K562 (cell line): ENCODE measurements at regions not wholly inside any gene's neighbourhood (a gene's known extent, or its start where the extent isn't known, plus 50 kb on each side); places are given as distances from the start of the nearest gene placed in this dataset.

Experiments
- ATAC-seq: fragments of 200-7000 bp; cut with Tn5 transposase; 3 replicates; pipeline ENCODE4 v1.9.1; 2020; ENCODE audit warnings: moderate library complexity
- BruUV-seq: library from RNA; stranded (reverse); fragments of 400-500 nt; replicated peaks from 2 replicates; lab custom pipeline; 2021; lab: Mats Ljungman, UMichigan
- CTCF ChIA-PET: fragments of 300-600 bp; formaldehyde crosslinking; extraction: SDS; loops from one replicate; lab custom pipeline; 2021; ENCODE audit warnings: low intra/inter-chr PET ratio; lab: Yijun Ruan, JAX
- POLR2A ChIA-PET: fragments of 300-600, 350-650 bp; sonication (Branson Sonifier 250); formaldehyde crosslinking; extraction: SDS; loops from one replicate; lab custom pipeline; 2021; ENCODE audit warnings: antibody characterized with exemption, inconsistent platforms; lab: Yijun Ruan, JAX
- DNase-seq, 4 experiments: peaks; one replicate each; pipeline versions ENCODE4 v3.0.0 to v3.0.0-alpha.2; 2011 to 2018; ENCODE audit warnings: low spot score in 3 of 4, mixed read lengths in 3 of 4; ENCODE audit errors: extremely low read depth in 1 of 4
- FAIRE-seq: peaks from 2 replicates; lab custom pipeline; 2011; peaks lifted over from hg19 to GRCh38; lab: Jason Lieb, UNC
- H2AFZ ChIP-seq: 2 replicates; pipeline ENCODE4 v1.6.0; 2011; ENCODE audit warnings: low read depth, low read length, control low read depth, inconsistent platforms
- H3K27ac ChIP-seq: fragments of 200-600 bp; 3 replicates; pipeline ENCODE4 v1.8.0; 2011; ENCODE audit warnings: low read depth, mild to moderate bottlenecking, control low read depth, inconsistent platforms, low read length, moderate library complexity, mixed read lengths; ENCODE audit errors: extremely low read depth
- H3K27me3 ChIP-seq, 2 experiments: fragments of 300-600 bp in 1 of 2; 2 replicates in 1 of 2; 3 replicates in 1 of 2; pipeline versions ENCODE4 v1.6.0 to v1.8.0; 2011; ENCODE audit warnings: inconsistent platforms in 2 of 2, low read length in 2 of 2, mild to moderate bottlenecking in 1 of 2, mixed read lengths in 1 of 2, moderate library complexity in 1 of 2; ENCODE audit not compliant: control insufficient read depth in 2 of 2, insufficient read depth in 2 of 2
- H3K36me3 ChIP-seq: fragments of 300-600 bp; 3 replicates; pipeline ENCODE4 v1.8.0; 2011; ENCODE audit warnings: mild to moderate bottlenecking, low read length, inconsistent platforms; ENCODE audit not compliant: control insufficient read depth, insufficient read depth
- H3K4me1 ChIP-seq, 2 experiments: fragments of 200-600 bp in 1 of 2; replicated peaks in 1 of 2; 2 replicates in 1 of 2; 3 replicates in 1 of 2; pipeline versions ENCODE4 v1.5.1 to v1.8.0; 2011; ENCODE audit warnings: inconsistent platforms in 2 of 2, low read length in 2 of 2, mild to moderate bottlenecking in 1 of 2, mixed read lengths in 1 of 2, moderate library complexity in 1 of 2; ENCODE audit not compliant: control insufficient read depth in 2 of 2, insufficient read depth in 2 of 2
- H3K4me2 ChIP-seq: 2 replicates; pipeline ENCODE4 v1.6.1; 2011; ENCODE audit warnings: low read length, control low read depth, inconsistent platforms, mixed read lengths; ENCODE audit not compliant: insufficient read depth
- H3K4me3 ChIP-seq: fragments of 200-600 bp; sonication (generic), shearing (Covaris generic); 2 replicates; pipeline ENCODE4 v1.5.1; 2016; ENCODE audit warnings: control low read depth, inconsistent platforms
- H3K79me2 ChIP-seq: fragments of 200-600 bp; 3 replicates; pipeline ENCODE4 v1.8.0; 2011; ENCODE audit warnings: low read length, inconsistent platforms; ENCODE audit not compliant: control insufficient read depth, insufficient read depth
- H3K9ac ChIP-seq, 2 experiments: 2 replicates each; pipeline versions ENCODE4 v1.6.0 to v1.6.1; 2011; ENCODE audit warnings: low read depth in 2 of 2, low read length in 2 of 2, control low read depth in 1 of 2, inconsistent platforms in 1 of 2, mild to moderate bottlenecking in 1 of 2, mixed read lengths in 1 of 2; ENCODE audit not compliant: insufficient read depth in 1 of 2
- H3K9me1 ChIP-seq: one replicate; pipeline ENCODE4 v1.6.0; 2011; ENCODE audit warnings: inconsistent platforms, mild to moderate bottlenecking, low read length, moderate library complexity; ENCODE audit not compliant: control insufficient read depth, insufficient read depth
- H3K9me3 ChIP-seq: replicated peaks from 2 replicates; pipeline ENCODE4 v1.5.1; 2011; ENCODE audit warnings: low read depth, low read length, inconsistent platforms; ENCODE audit not compliant: control insufficient read depth, insufficient read depth
- H4K20me1 ChIP-seq: replicated peaks from 2 replicates; pipeline ENCODE4 v1.6.1; 2011; ENCODE audit warnings: low read length, inconsistent platforms, mixed read lengths; ENCODE audit not compliant: control insufficient read depth, insufficient read depth
- CEBPG ChIP-seq, 3 experiments: fragments of 200-800 bp in 1 of 3; sonication (Bioruptor generic) in 1 of 3; sonication (generic) in 1 of 3; formaldehyde crosslinking in 1 of 3; IDR thresholded peaks in 2 of 3; conservative IDR thresholded peaks in 1 of 3; 2 replicates each; pipeline versions ENCODE4 v1.6.1 to v1.8.0; 2016 to 2022; ENCODE audit warnings: missing compliant biosample characterization in 2 of 3, missing genetic modification characterization in 2 of 3, mild to moderate bottlenecking in 1 of 3, missing genetic modification reagents in 1 of 3
- NFE2L1 ChIP-seq: fragments of 450-650 bp; IDR thresholded peaks from 2 replicates; pipeline ENCODE4 v1.6.1; 2016; ENCODE audit warnings: missing genetic modification characterization, low read depth, mild to moderate bottlenecking, missing compliant biosample characterization, moderate library complexity, borderline replicate concordance
- POU5F1 ChIP-seq: fragments of 150-350 bp; IDR thresholded peaks from 2 replicates; pipeline ENCODE4 v1.6.1; 2014; ENCODE audit warnings: borderline replicate concordance, low read length, low read depth, mild to moderate bottlenecking; ENCODE audit not compliant: partially characterized antibody
- RBM15 ChIP-seq: fragments of 200-400 bp; formaldehyde crosslinking; IDR thresholded peaks from 2 replicates; pipeline ENCODE4 v1.6.1; 2018; ENCODE audit warnings: mild to moderate bottlenecking, low read length, moderate library complexity; ENCODE audit not compliant: insufficient read depth
- RFX1 ChIP-seq: fragments of 450-650 bp; IDR thresholded peaks from 2 replicates; pipeline ENCODE4 v1.6.1; 2016; ENCODE audit warnings: mild to moderate bottlenecking, moderate library complexity
- WGBS: fragments of 100-300 bp; shearing (Covaris generic); methylation state at CpG from one replicate; pipeline ENCODE4 v1.1.6; 2016; ENCODE audit warnings: low coverage, mixed read lengths; ENCODE audit not compliant: insufficient coverage; ENCODE audit errors: missing lambda C conversion rate; 5-methylcytosine and 5-hydroxymethylcytosine counted together
- in situ Hi-C: fragments of 300-500 bp; cut with MboI; formaldehyde crosslinking; loops from 4 replicates; pipeline ENCODE4 v1.15.0; 2018; ENCODE audit warnings: inconsistent platforms, mixed read lengths
- intact Hi-C: fragments of 100-400 bp; cut with micrococcal nuclease; formaldehyde crosslinking; loops from 2 replicates; pipeline ENCODE4 v1.14.2; 2022

- ChIA-PET CTCF (no interaction called here), POLR2A (no interaction called here)
- Histone ChIP-seq H3K27ac (no peak overlapping the region), H3K9me1 (no peaks in the 10 kb centered on the region), H3K4me2 (no peak overlapping the region), H3K4me1 (no peaks in the 10 kb centered on the region; a peak in 1 of 5 replicates), H2AFZ (no peak overlapping the region), H3K36me3 (no peaks in the 10 kb centered on the region), H3K27me3 (no peaks in the 10 kb centered on the region), H4K20me1 (no peaks in the 10 kb centered on the region), H3K9me3 (no peaks in the 10 kb centered on the region), H3K4me3 (no peak overlapping the region), H3K9ac (no peak overlapping the region), H3K79me2 (no peaks in the 10 kb centered on the region)
- no peak for FAIRE-seq
- no peak for ATAC-seq
- in situ Hi-C loops, result no loop called here
- TF ChIP-seq RFX1 (peak; percentile 76), NFE2L1 (tag) (no peak), POU5F1 (no peak)
- no TSS peak for BruUV-seq
- intact Hi-C loops, result no loop called here
- no peak for DNase-seq
- WGBS, result 0% methylated on average over 1 of the region's 1 CpG
These were observed 76.7 kb upstream of the G2E3 start for GRCh38 chr14:30482276-30482675.

GRCh38 chr14:30484201-30484600 lies 74.8 kb upstream of the G2E3 start:
- POLR2A ChIA-PET, result interaction anchor here (0.7 kb wide), 1 partner anchor 74 kb away, joined by 3 read pairs; no protein-coding TSS in a partner anchor
- Histone ChIP-seq H2AFZ (no peak overlapping the region), H3K9ac (no peak overlapping the region), H3K9me1 (no peaks in the 10 kb centered on the region), H3K27ac (no peak overlapping the region), H3K4me2 (no peak overlapping the region), H3K4me3 (no peak overlapping the region), H4K20me1 (no peaks in the 10 kb centered on the region), H3K27me3 (no peaks in the 10 kb centered on the region), H3K4me1 (no peaks in the 10 kb centered on the region; a peak in 1 of 5 replicates), H3K9me3 (no peaks in the 10 kb centered on the region), H3K36me3 (no peaks in the 10 kb centered on the region), H3K79me2 (no peaks in the 10 kb centered on the region)
- FAIRE-seq (no peak), DNase-seq (no peak), ATAC-seq (no peak)
- CTCF ChIA-PET, result no interaction called here
- TF ChIP-seq RBM15 (no peak), CEBPG (CRISPR knock-in tag; IDR thresholded peaks at IDR 0.05) (no peak), CEBPG (tag; conservative IDR thresholded peaks at IDR 0.05 in 1 of 2, IDR thresholded peaks at IDR 0.05 in 1 of 2) (0 out of 4 replicates have a peak, but pooled peaks of 1 of the 2 experiments have one; percentile 17)
- intact Hi-C loops, result no loop called here
- in situ Hi-C loops, result no loop called here
- BruUV-seq, result no TSS peak
- 11% methylated on average over 3 of the region's 3 CpGs for WGBS
